T-helper 17 cell (primary cell): ENCODE measurements at regions not wholly inside any gene's neighbourhood (a gene's known extent, or its start where the extent isn't known, plus 50 kb on each side); places are given as distances from the start of the nearest gene placed in this dataset.
"Not testable (repeated sequence)": the region's sequence is repeated elsewhere in the genome, so short reads cannot be mapped to it uniquely, and the experiment has no call there.

ENCODE experiments used
- ATAC-seq: fragments of 150-1000 bp; cut with Tn5 transposase; 2 replicates; pipeline ENCODE4 v1.10.0; 2021; ENCODE audit warnings: mild to moderate bottlenecking, moderate library complexity
- DNase-seq, 3 donors: peaks; one replicate each; pipeline versions ENCODE4 v3.0.0 to v3.0.0-alpha.2; 2020 to 2021
- H3K9me3 ChIP-seq: one replicate; pipeline ENCODE4 v1.7.0; 2013; ENCODE audit warnings: low read length, mild to moderate bottlenecking; ENCODE audit not compliant: control insufficient read depth, poor library complexity, severe bottlenecking
- H3K27ac Mint-ChIP-seq: one replicate; pipeline ENCODE4 v1.8.0; 2022; ENCODE audit warnings: mild to moderate bottlenecking, moderate library complexity, mixed read lengths
- H3K27me3 Mint-ChIP-seq: one replicate; pipeline ENCODE4 v1.8.0; 2022; ENCODE audit warnings: mixed read lengths
- H3K36me3 Mint-ChIP-seq: one replicate; pipeline ENCODE4 v1.8.0; 2022; ENCODE audit warnings: low read depth, mixed read lengths
- H3K4me1 Mint-ChIP-seq: one replicate; pipeline ENCODE4 v1.8.0; 2022; ENCODE audit warnings: mild to moderate bottlenecking, mixed read lengths
- H3K4me3 Mint-ChIP-seq: one replicate; pipeline ENCODE4 v1.8.0; 2022; ENCODE audit warnings: mild to moderate bottlenecking, moderate library complexity, mixed read lengths

- no peaks in the 10 kb centered on the region for H3K9me3 ChIP-seq
- H3K36me3 Mint-ChIP-seq: no peaks in the 10 kb centered on the region
- H3K4me3 Mint-ChIP-seq: no peak overlapping the region
- H3K27ac Mint-ChIP-seq: no peak overlapping the region
- DNase-seq (no peak), ATAC-seq (no peak)
- no peaks in the 10 kb centered on the region for H3K4me1 Mint-ChIP-seq
- no peaks in the 10 kb centered on the region for H3K27me3 Mint-ChIP-seq
Observed at GRCh38 chr6:169923468-169924464, 172.3 kb downstream of the ERMARD start.

GRCh38 chr6:169921853-169922824, 170.7 kb downstream of the ERMARD start:
- ATAC-seq (no peak), DNase-seq (no peak)
- Mint-ChIP-seq H3K36me3 (no peaks in the 10 kb centered on the region), H3K27ac (no peak overlapping the region), H3K4me1 (no peaks in the 10 kb centered on the region), H3K27me3 (no peaks in the 10 kb centered on the region), H3K4me3 (no peak overlapping the region)
- no peaks in the 10 kb centered on the region for H3K9me3 ChIP-seq

- no peak for ATAC-seq
- no peak overlapping the region for H3K27ac Mint-ChIP-seq
- no peaks in the 10 kb centered on the region for H3K9me3 ChIP-seq
- H3K36me3 Mint-ChIP-seq: no peaks in the 10 kb centered on the region
- no peak overlapping the region for H3K4me3 Mint-ChIP-seq
- DNase-seq: no peak
- H3K4me1 Mint-ChIP-seq: no peaks in the 10 kb centered on the region
- H3K27me3 Mint-ChIP-seq: no peaks in the 10 kb centered on the region
Observed at GRCh38 chr6:169921217-169921616, 169.8 kb downstream of the ERMARD start.

GRCh38 chr6:169920359-169921020, 169.1 kb downstream of the ERMARD start:
- Mint-ChIP-seq H3K27ac (no peak overlapping the region), H3K4me1 (no peaks in the 10 kb centered on the region), H3K27me3 (no peaks in the 10 kb centered on the region), H3K36me3 (no peaks in the 10 kb centered on the region), H3K4me3 (no peak overlapping the region)
- no peaks in the 10 kb centered on the region for H3K9me3 ChIP-seq
- ATAC-seq: no peak
- no peak for DNase-seq

- ATAC-seq (no peak), DNase-seq (no peak)
- H3K9me3 ChIP-seq: no peaks in the 10 kb centered on the region
- H3K4me3 Mint-ChIP-seq: no peak overlapping the region
- H3K36me3 Mint-ChIP-seq: no peaks in the 10 kb centered on the region
- H3K27me3 Mint-ChIP-seq: no peaks in the 10 kb centered on the region
- H3K27ac Mint-ChIP-seq: no peak overlapping the region
- no peaks in the 10 kb centered on the region for H3K4me1 Mint-ChIP-seq
Observed at GRCh38 chr6:169918954-169919549, 167.6 kb downstream of the ERMARD start.

- Mint-ChIP-seq H3K4me1 (no peaks in the 10 kb centered on the region), H3K27me3 (no peaks in the 10 kb centered on the region), H3K36me3 (no peaks in the 10 kb centered on the region), H3K4me3 (no peak overlapping the region), H3K27ac (no peak overlapping the region)
- no peak for DNase-seq
- no peaks in the 10 kb centered on the region for H3K9me3 ChIP-seq
- ATAC-seq: no peak
Observed at GRCh38 chr6:169918239-169918953, 167.0 kb downstream of the ERMARD start.

- DNase-seq: no peak
- Mint-ChIP-seq H3K27ac (no peak overlapping the region), H3K36me3 (no peaks in the 10 kb centered on the region), H3K4me3 (no peak overlapping the region), H3K4me1 (no peaks in the 10 kb centered on the region), H3K27me3 (no peaks in the 10 kb centered on the region)
- ATAC-seq: no peak
- no peaks in the 10 kb centered on the region for H3K9me3 ChIP-seq
Observed at GRCh38 chr6:169917153-169917552, 165.7 kb downstream of the ERMARD start.

- Mint-ChIP-seq H3K36me3 (peaks cover under 1% of the 10 kb centered on the region), H3K4me3 (no peak overlapping the region), H3K4me1 (no peaks in the 10 kb centered on the region), H3K27ac (no peak overlapping the region), H3K27me3 (peaks cover 2% of the 10 kb centered on the region)
- no peaks in the 10 kb centered on the region for H3K9me3 ChIP-seq
- ATAC-seq (no peak), DNase-seq (no peak)
Observed at GRCh38 chr6:169915769-169916550, 164.5 kb downstream of the ERMARD start.

GRCh38 chr6:169913745-169914144, 162.3 kb downstream of the ERMARD start:
- H3K9me3 ChIP-seq, H3K4me3 Mint-ChIP-seq, DNase-seq, H3K27me3 Mint-ChIP-seq, H3K36me3 Mint-ChIP-seq, ATAC-seq, H3K27ac Mint-ChIP-seq, H3K4me1 Mint-ChIP-seq: not testable (repeated sequence)

- no peaks in the 10 kb centered on the region for H3K9me3 ChIP-seq
- DNase-seq (no peak), ATAC-seq (no peak)
- Mint-ChIP-seq H3K27me3 (peaks cover 6% of the 10 kb centered on the region), H3K4me3 (no peak overlapping the region), H3K36me3 (peaks cover 3% of the 10 kb centered on the region), H3K27ac (no peak overlapping the region), H3K4me1 (peaks cover 2% of the 10 kb centered on the region)
Observed at GRCh38 chr6:169913096-169913638, 161.7 kb downstream of the ERMARD start.

GRCh38 chr6:169912266-169913095, 161.1 kb downstream of the ERMARD start:
- H3K9me3 ChIP-seq: no peaks in the 10 kb centered on the region
- no peak for ATAC-seq
- Mint-ChIP-seq H3K36me3 (peaks cover 3% of the 10 kb centered on the region), H3K27me3 (peaks cover 9% of the 10 kb centered on the region), H3K27ac (no peak overlapping the region), H3K4me1 (peaks cover 2% of the 10 kb centered on the region), H3K4me3 (no peak overlapping the region)
- no peak for DNase-seq
